H1 (cell line): ENCODE measurements at regions not wholly inside any gene's neighbourhood (a gene's known extent, or its start where the extent isn't known, plus 50 kb on each side); places are given as distances from the start of the nearest gene placed in this dataset.

Experiments
- CTCF ChIA-PET: fragments of 300-600 bp; sonication (Branson Sonifier 250); formaldehyde crosslinking; loops from one replicate; lab custom pipeline; 2021; ENCODE audit not compliant: partially characterized antibody; lab: Charles Lee
- POLR2A ChIA-PET: fragments of 300-600 bp; sonication (Branson Sonifier 250); formaldehyde crosslinking; loops from one replicate; lab custom pipeline; 2021; ENCODE audit warnings: inconsistent platforms; ENCODE audit not compliant: partially characterized antibody; lab: Charles Lee
- DNase-seq, 2 experiments: peaks; one replicate each; pipeline versions ENCODE4 v3.0.0 to v3.0.0-alpha.2; 2010 to 2022; ENCODE audit warnings: low spot score in 2 of 2, low read depth in 1 of 2, mixed read lengths in 1 of 2
- FAIRE-seq: peaks from 2 replicates; lab custom pipeline; 2011; peaks lifted over from hg19 to GRCh38; lab: Jason Lieb, UNC
- H2AFZ ChIP-seq: 2 replicates; pipeline ENCODE4 v1.8.1; 2012; ENCODE audit warnings: low read length, inconsistent platforms
- H2AK5ac ChIP-seq: 2 replicates; pipeline ENCODE4 v1.6.1; 2013; ENCODE audit warnings: low read depth, low read length
- H2BK120ac ChIP-seq: replicated peaks from 2 replicates; pipeline ENCODE3; 2013; ENCODE audit warnings: low read depth, low read length, inconsistent platforms
- H2BK12ac ChIP-seq: 2 replicates; pipeline ENCODE4 v1.6.1; 2013; ENCODE audit warnings: low read depth, low read length
- H2BK15ac ChIP-seq: 2 replicates; pipeline ENCODE4 v1.6.1; 2013; ENCODE audit warnings: low read length
- H2BK20ac ChIP-seq: 2 replicates; pipeline ENCODE4 v1.6.1; 2013; ENCODE audit warnings: low read length
- H2BK5ac ChIP-seq: 2 replicates; pipeline ENCODE4 v1.6.1; 2013; ENCODE audit warnings: low read depth, low read length
- H3K14ac ChIP-seq: 2 replicates; pipeline ENCODE4 v1.6.1; 2013; ENCODE audit warnings: inconsistent platforms; ENCODE audit not compliant: insufficient read length
- H3K18ac ChIP-seq: 2 replicates; pipeline ENCODE4 v1.6.1; 2013; ENCODE audit warnings: low read length; ENCODE audit errors: extremely low read depth
- H3K23ac ChIP-seq: 2 replicates; pipeline ENCODE4 v1.6.1; 2013; ENCODE audit warnings: inconsistent platforms; ENCODE audit not compliant: insufficient read length
- H3K23me2 ChIP-seq: 2 replicates; pipeline ENCODE4 v1.6.1; 2013; ENCODE audit warnings: low read depth, low read length
- H3K27ac ChIP-seq: 2 replicates; pipeline ENCODE4 v1.6.1; 2011; ENCODE audit warnings: low read depth, low read length, inconsistent platforms
- H3K27me3 ChIP-seq, 4 experiments: replicated peaks in 1 of 4; 1 replicate in 1 of 4; 2 replicates in 3 of 4; pipeline versions ENCODE4 v1.6.1 to v1.8.1; 2011 to 2013; ENCODE audit warnings: low read length in 3 of 4, mild to moderate bottlenecking in 3 of 4, inconsistent platforms in 2 of 4, mixed read lengths in 2 of 4, moderate library complexity in 1 of 4; ENCODE audit not compliant: control insufficient read depth in 3 of 4, insufficient read depth in 3 of 4; ENCODE audit errors: extremely low read depth in 1 of 4
- H3K36me3 ChIP-seq, 4 experiments: 2 replicates each; pipeline versions ENCODE4 v1.6.1 to v1.8.1; 2011 to 2013; ENCODE audit warnings: mild to moderate bottlenecking in 4 of 4, low read length in 3 of 4, moderate library complexity in 2 of 4, control low read depth in 1 of 4, inconsistent platforms in 1 of 4; ENCODE audit not compliant: insufficient read depth in 4 of 4, control insufficient read depth in 2 of 4
- H3K4ac ChIP-seq: replicated peaks from 2 replicates; pipeline ENCODE3; 2013; ENCODE audit warnings: low read length, low read depth, mixed read lengths, inconsistent platforms; ENCODE audit not compliant: insufficient read length
- H3K4me1 ChIP-seq, 4 experiments: replicated peaks in 1 of 4; 1 replicate in 1 of 4; 2 replicates in 3 of 4; pipeline versions ENCODE4 v1.6.1 to v1.8.1; 2011 to 2013; ENCODE audit warnings: low read length in 3 of 4, inconsistent platforms in 2 of 4, mixed read lengths in 1 of 4; ENCODE audit not compliant: insufficient read depth in 4 of 4, control insufficient read depth in 3 of 4
- H3K4me2 ChIP-seq, 2 experiments: 2 replicates each; pipeline versions ENCODE4 v1.6.1 to v1.8.1; 2011 to 2013; ENCODE audit warnings: low read depth in 2 of 2, low read length in 2 of 2, control low read depth in 1 of 2, inconsistent platforms in 1 of 2, mild to moderate bottlenecking in 1 of 2; ENCODE audit not compliant: insufficient read depth in 1 of 2
- H3K4me3 ChIP-seq, 4 experiments: fragments of 200-600, 300-600 bp in 1 of 4; sonication (generic), shearing (Covaris generic), sonication (Bioruptor Twin) in 1 of 4; 2 replicates each; pipeline versions ENCODE4 v1.5.1 to v1.8.1; 2011 to 2016; ENCODE audit warnings: low read length in 4 of 4, low read depth in 3 of 4, control low read depth in 2 of 4, inconsistent platforms in 2 of 4, mild to moderate bottlenecking in 2 of 4, mixed read lengths in 1 of 4, moderate library complexity in 1 of 4; ENCODE audit not compliant: insufficient read depth in 2 of 4; ENCODE audit errors: extremely low read depth in 1 of 4
- H3K56ac ChIP-seq: replicated peaks from 2 replicates; pipeline ENCODE3; 2013; ENCODE audit warnings: low read depth, mild to moderate bottlenecking, mixed read lengths, low read length, inconsistent platforms; ENCODE audit not compliant: insufficient read length
- H3K79me1 ChIP-seq: 2 replicates; pipeline ENCODE4 v1.6.1; 2013; ENCODE audit warnings: low read depth, low read length, control low read depth
- H3K79me2 ChIP-seq, 2 experiments: 2 replicates each; pipeline versions ENCODE4 v1.6.1 to v1.8.1; 2012 to 2013; ENCODE audit warnings: low read length in 2 of 2, mild to moderate bottlenecking in 2 of 2, inconsistent platforms in 1 of 2; ENCODE audit not compliant: insufficient read depth in 2 of 2, control insufficient read depth in 1 of 2
- H3K9ac ChIP-seq, 4 experiments: replicated peaks in 1 of 4; 1 replicate in 1 of 4; 2 replicates in 3 of 4; pipeline versions ENCODE4 v1.6.1 to v1.8.1; 2011 to 2013; ENCODE audit warnings: low read depth in 3 of 4, low read length in 3 of 4, control low read depth in 2 of 4, mild to moderate bottlenecking in 2 of 4, moderate library complexity in 2 of 4, inconsistent platforms in 1 of 4; ENCODE audit errors: extremely low read depth in 1 of 4
- H3K9me3 ChIP-seq, 2 experiments: 2 replicates each; pipeline versions ENCODE4 v1.6.1 to v1.8.1; 2012 to 2013; ENCODE audit warnings: mild to moderate bottlenecking in 2 of 2, moderate library complexity in 2 of 2, control low read depth in 1 of 2, inconsistent platforms in 1 of 2, low read depth in 1 of 2, low read length in 1 of 2, mixed read lengths in 1 of 2; ENCODE audit not compliant: insufficient read depth in 2 of 2
- H4K20me1 ChIP-seq, 2 experiments: replicated peaks in 1 of 2; 2 replicates each; pipeline versions ENCODE3 to v1.8.1; 2011 to 2013; ENCODE audit warnings: inconsistent platforms in 2 of 2, low read length in 2 of 2, mild to moderate bottlenecking in 1 of 2; ENCODE audit not compliant: insufficient read depth in 2 of 2, control insufficient read depth in 1 of 2
- H4K5ac ChIP-seq: 2 replicates; pipeline ENCODE4 v1.6.1; 2013; ENCODE audit warnings: low read length, low read depth, mixed read lengths, inconsistent platforms; ENCODE audit not compliant: insufficient read length
- H4K8ac ChIP-seq: 2 replicates; pipeline ENCODE4 v1.8.0; 2013; ENCODE audit warnings: mild to moderate bottlenecking, moderate library complexity, low read length, inconsistent platforms; ENCODE audit not compliant: insufficient read depth; ENCODE audit errors: extremely low read depth
- H4K91ac ChIP-seq: replicated peaks from 2 replicates; pipeline ENCODE3; 2013; ENCODE audit warnings: low read length, mixed read lengths, inconsistent platforms; ENCODE audit not compliant: insufficient read length
- BRCA1 ChIP-seq: IDR thresholded peaks from 2 replicates; pipeline ENCODE4 v1.6.1; 2012; ENCODE audit warnings: low read depth, low read length, improper control_type of control experiment
- CHD1 ChIP-seq: IDR thresholded peaks from 2 replicates; pipeline ENCODE4 v1.6.1; 2012; ENCODE audit warnings: low read depth, low read length, improper control_type of control experiment
- CHD2 ChIP-seq: IDR thresholded peaks from 2 replicates; pipeline ENCODE4 v1.6.1; 2012; ENCODE audit warnings: low read length, improper control_type of control experiment
- KDM1A ChIP-seq: fragments of 200-600, 300-600 bp; sonication (generic); IDR thresholded peaks from 2 replicates; pipeline ENCODE4 v1.7.1; 2016; ENCODE audit warnings: mild to moderate bottlenecking, low read length, borderline replicate concordance
- MAFK ChIP-seq: IDR thresholded peaks from 2 replicates; pipeline ENCODE4 v1.6.1; 2012; ENCODE audit warnings: low read depth, mild to moderate bottlenecking, improper control_type of control experiment, low read length
- POLR2A ChIP-seq, 2 experiments: IDR thresholded peaks; 1 replicate in 1 of 2; 2 replicates in 1 of 2; pipeline ENCODE4 v1.6.1; 2011; ENCODE audit warnings: low read depth in 2 of 2, low read length in 2 of 2, mild to moderate bottlenecking in 2 of 2; ENCODE audit errors: control extremely low read depth in 1 of 2
- POLR2AphosphoS5 ChIP-seq: IDR thresholded peaks from 2 replicates; pipeline ENCODE4 v1.6.1; 2011; ENCODE audit warnings: low read depth, low read length
- POU5F1 ChIP-seq: IDR thresholded peaks from 2 replicates; pipeline ENCODE4 v1.6.1; 2011; ENCODE audit warnings: low read depth, mild to moderate bottlenecking, low read length, moderate library complexity
- SAP30 ChIP-seq: fragments of 300-600 bp; sonication (generic); IDR thresholded peaks from 2 replicates; pipeline ENCODE4 v1.7.1; 2012; ENCODE audit warnings: low read length, moderate library complexity, mild to moderate bottlenecking, inconsistent platforms; ENCODE audit not compliant: insufficient read depth, insufficient replicate concordance
- SIN3A ChIP-seq, 2 experiments: IDR thresholded peaks in 1 of 2; conservative IDR thresholded peaks in 1 of 2; 2 replicates each; pipeline ENCODE4 v1.6.1; 2011 to 2012; ENCODE audit warnings: low read length in 2 of 2, improper control_type of control experiment in 1 of 2, low read depth in 1 of 2, mild to moderate bottlenecking in 1 of 2
- SP1 ChIP-seq: IDR thresholded peaks from 2 replicates; pipeline ENCODE4 v1.6.1; 2011; ENCODE audit warnings: low read depth, low read length
- ZNF274 ChIP-seq: IDR thresholded peaks from 2 replicates; pipeline ENCODE4 v1.7.0; 2012; ENCODE audit warnings: low read length, borderline replicate concordance; ENCODE audit errors: extremely low read depth
- whole genome bisulfite sequencing, 2 experiments: shearing (Covaris generic) in 1 of 2; methylation state at CpG; one replicate each; pipeline versions ENCODE4 v1.1.6 to v1.1.7; 2013 to 2015; ENCODE audit warnings: low lambda C conversion rate in 2 of 2, mixed read lengths in 2 of 2, inconsistent platforms in 1 of 2, low coverage in 1 of 2, missing lambda C conversion rate in 1 of 2; ENCODE audit not compliant: insufficient replicate concordance in 2 of 2, insufficient coverage in 1 of 2, insufficient read length in 1 of 2; ENCODE audit errors: extremely low coverage in 1 of 2, missing lambda C conversion rate in 1 of 2; 5-methylcytosine and 5-hydroxymethylcytosine counted together
- TF ChIP-seq, protein P1 (sequence below): IDR thresholded peaks from 2 replicates; pipeline ENCODE4 v1.6.1; 2012; ENCODE audit warnings: inconsistent platforms
- TF ChIP-seq, protein P2 (sequence below): IDR thresholded peaks from 2 replicates; pipeline ENCODE4 v1.6.1; 2012; ENCODE audit warnings: inconsistent platforms

DNA sequence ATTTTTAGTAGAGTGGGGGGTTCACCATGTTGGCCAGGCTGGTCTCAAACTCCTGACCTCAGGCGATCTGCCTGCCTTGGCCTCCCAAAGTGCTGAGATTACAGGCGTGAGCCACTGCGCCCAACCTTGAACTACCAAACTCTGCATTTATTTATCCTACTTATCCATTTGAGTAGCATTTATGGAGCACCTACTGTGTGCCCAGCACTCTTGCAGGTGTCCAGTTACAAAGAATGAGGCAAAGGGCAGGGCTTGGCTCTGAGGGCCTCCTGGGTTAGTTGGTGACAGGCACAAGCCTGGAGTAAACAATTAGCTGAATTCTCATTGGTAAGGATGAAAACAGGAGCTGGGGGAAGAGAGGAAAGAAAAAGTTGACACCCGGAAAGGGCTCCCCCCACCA is 93.4 kb upstream of the FOXP4 start:
- no peak for FAIRE-seq
- Histone ChIP-seq H2BK12ac (no peak overlapping the region), H3K27me3 (peaks cover 0 to 8% (median 1%) of the 10 kb centered on the region in 4 experiments; a peak in 4 of 7 replicates), H3K4me2 (no peak overlapping the region), H3K27ac (no peak overlapping the region), H3K23ac (no peak overlapping the region), H4K20me1 (peaks cover 0 to 6% of the 10 kb centered on the region in 2 experiments), H3K4me3 (no peak overlapping the region), H2BK15ac (no peak overlapping the region), H2BK120ac (no peak overlapping the region), H3K9ac (no peak overlapping the region), H4K5ac (no peak overlapping the region), H3K79me1 (no peaks in the 10 kb centered on the region), H3K9me3 (no peaks in the 10 kb centered on the region), H2BK5ac (no peak overlapping the region), H3K23me2 (peaks cover 9% of the 10 kb centered on the region; the same call in 1 of the 2 replicates), H2BK20ac (no peak overlapping the region), H3K79me2 (no peaks in the 10 kb centered on the region), H2AFZ (no peak overlapping the region), H3K4ac (no peak overlapping the region), H3K18ac (no peak overlapping the region), H3K36me3 (no peaks in the 10 kb centered on the region), H4K8ac (no peak overlapping the region), H2AK5ac (no peak overlapping the region), H4K91ac (no peak overlapping the region), H3K4me1 (peaks cover 5 to 15% (median 8%) of the 10 kb centered on the region in 4 experiments), H3K56ac (no peak overlapping the region), H3K14ac (no peak overlapping the region)
- DNase-seq = no peak
- CTCF ChIA-PET = interaction anchor here (0.7 to 19.6 kb wide), 10 partner anchors 10 to 231 kb away, joined by 3 to 239 read pairs (median 6); no protein-coding TSS in a partner anchor
- POLR2A ChIA-PET = interaction anchor here (1.4 kb wide), 1 partner anchor 58 kb away, joined by 3 read pairs; no protein-coding TSS in a partner anchor
- 96% methylated on average over 4 of the region's 4 CpGs; no CpG with 5 or more reads in 1 of the 2 experiments for WGBS, 2 experiments
- TF ChIP-seq, protein P1, sequence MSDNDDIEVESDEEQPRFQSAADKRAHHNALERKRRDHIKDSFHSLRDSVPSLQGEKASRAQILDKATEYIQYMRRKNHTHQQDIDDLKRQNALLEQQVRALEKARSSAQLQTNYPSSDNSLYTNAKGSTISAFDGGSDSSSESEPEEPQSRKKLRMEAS = no peak
- TF ChIP-seq CHD1 = no peak
- no peak for TF ChIP-seq SAP30
- no peak for TF ChIP-seq POU5F1
- TF ChIP-seq SP1 = no peak
- TF ChIP-seq KDM1A = no peak
- no peak for TF ChIP-seq SIN3A (conservative IDR thresholded peaks at IDR 0.05 in 1 of 2, IDR thresholded peaks at IDR 0.05 in 1 of 2; ENCODE audit: low read depth in 1 of 2, low read length in 2 of 2)
- no peak for TF ChIP-seq POLR2A (IDR thresholded peaks at IDR 0.05; ENCODE audit: control extremely low read depth in 1 of 2, low read depth in 2 of 2, low read length in 2 of 2)
- no peak for TF ChIP-seq POLR2AphosphoS5
- no peak for TF ChIP-seq ZNF274
- TF ChIP-seq MAFK = no peak
- TF ChIP-seq, protein P2, sequence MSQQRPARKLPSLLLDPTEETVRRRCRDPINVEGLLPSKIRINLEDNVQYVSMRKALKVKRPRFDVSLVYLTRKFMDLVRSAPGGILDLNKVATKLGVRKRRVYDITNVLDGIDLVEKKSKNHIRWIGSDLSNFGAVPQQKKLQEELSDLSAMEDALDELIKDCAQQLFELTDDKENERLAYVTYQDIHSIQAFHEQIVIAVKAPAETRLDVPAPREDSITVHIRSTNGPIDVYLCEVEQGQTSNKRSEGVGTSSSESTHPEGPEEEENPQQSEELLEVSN = no peak
- TF ChIP-seq BRCA1 = no peak
- no peak for TF ChIP-seq CHD2
